ENCODE measurements at regions not wholly inside any gene's neighbourhood (a gene's known extent, or its start where the extent isn't known, plus 50 kb on each side); places are given as distances from the start of the nearest gene placed in this dataset.

DNA sequence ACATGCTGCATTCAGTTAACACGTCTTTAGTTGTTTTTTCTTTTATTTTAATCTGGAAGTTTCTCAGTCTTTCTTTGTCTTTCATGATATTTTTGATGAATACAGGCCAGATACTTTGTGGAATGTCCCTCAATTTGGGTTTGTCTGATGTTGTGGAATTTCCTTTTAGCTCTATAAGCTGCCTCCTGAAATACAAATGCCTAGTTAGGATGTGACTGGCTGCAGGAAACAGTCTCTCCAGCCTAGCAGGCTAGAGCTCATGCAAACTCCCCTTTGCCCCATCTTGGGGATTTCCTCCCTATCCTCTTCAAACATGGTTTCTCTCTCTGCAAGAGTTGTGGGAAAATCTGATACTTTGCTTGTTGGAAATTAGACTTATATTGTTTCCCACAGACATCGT lies 89.3 kb upstream of the JAG1 start:
- no peak overlapping the region for H3K27ac ChIP-seq (replicated peaks in 1 of 4)
- WGBS: 71% methylated on average over 2 of the region's 2 CpGs
- DNase-seq (ENCODE audit: extremely low spot score): no peak
- intact Hi-C loops (cut with DNase I): no loop called here
- no peaks in the 10 kb centered on the region for H3K9me3 ChIP-seq
- no peaks in the 10 kb centered on the region for H3K27me3 ChIP-seq
- H3K36me3 ChIP-seq: no peaks in the 10 kb centered on the region
- TF ChIP-seq, protein P1, sequence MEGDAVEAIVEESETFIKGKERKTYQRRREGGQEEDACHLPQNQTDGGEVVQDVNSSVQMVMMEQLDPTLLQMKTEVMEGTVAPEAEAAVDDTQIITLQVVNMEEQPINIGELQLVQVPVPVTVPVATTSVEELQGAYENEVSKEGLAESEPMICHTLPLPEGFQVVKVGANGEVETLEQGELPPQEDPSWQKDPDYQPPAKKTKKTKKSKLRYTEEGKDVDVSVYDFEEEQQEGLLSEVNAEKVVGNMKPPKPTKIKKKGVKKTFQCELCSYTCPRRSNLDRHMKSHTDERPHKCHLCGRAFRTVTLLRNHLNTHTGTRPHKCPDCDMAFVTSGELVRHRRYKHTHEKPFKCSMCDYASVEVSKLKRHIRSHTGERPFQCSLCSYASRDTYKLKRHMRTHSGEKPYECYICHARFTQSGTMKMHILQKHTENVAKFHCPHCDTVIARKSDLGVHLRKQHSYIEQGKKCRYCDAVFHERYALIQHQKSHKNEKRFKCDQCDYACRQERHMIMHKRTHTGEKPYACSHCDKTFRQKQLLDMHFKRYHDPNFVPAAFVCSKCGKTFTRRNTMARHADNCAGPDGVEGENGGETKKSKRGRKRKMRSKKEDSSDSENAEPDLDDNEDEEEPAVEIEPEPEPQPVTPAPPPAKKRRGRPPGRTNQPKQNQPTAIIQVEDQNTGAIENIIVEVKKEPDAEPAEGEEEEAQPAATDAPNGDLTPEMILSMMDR (IDR thresholded peaks at IDR 0.05): no peak
- TF ChIP-seq POLR2A (IDR thresholded peaks at IDR 0.05; ENCODE audit: low read depth) (no peak), EP300 (IDR thresholded peaks at IDR 0.05) (no peak), POLR2AphosphoS5 (IDR thresholded peaks at IDR 0.05) (no peak)
- H3K4me1 ChIP-seq: no peaks in the 10 kb centered on the region
- no peak overlapping the region for H3K4me3 ChIP-seq

DNA sequence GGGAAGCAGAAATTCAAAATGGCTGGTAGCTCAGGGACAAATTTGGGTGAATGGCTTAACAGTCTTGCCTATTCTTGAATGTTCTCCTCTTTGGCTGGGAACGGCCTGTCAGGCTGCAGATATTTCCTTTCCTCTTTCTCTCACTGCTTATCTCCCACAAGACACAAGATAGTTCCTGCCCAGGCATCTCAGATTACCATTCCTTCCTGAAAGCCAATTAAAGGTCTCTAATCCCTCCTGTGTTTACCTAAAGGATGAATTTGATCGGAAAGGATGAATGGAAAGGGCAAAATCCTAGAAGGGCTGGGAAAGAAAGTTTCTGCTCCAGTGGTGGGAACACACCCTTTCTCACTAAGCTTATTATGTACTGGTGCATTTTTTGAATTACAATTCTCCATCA lies 95.9 kb upstream of the JAG1 start:
- H3K27me3 ChIP-seq: no peaks in the 10 kb centered on the region
- H3K36me3 ChIP-seq: no peaks in the 10 kb centered on the region
- no peak overlapping the region for H3K27ac ChIP-seq (replicated peaks in 1 of 4)
- no peak for DNase-seq (ENCODE audit: extremely low spot score)
- H3K4me1 ChIP-seq: no peaks in the 10 kb centered on the region
- 37% methylated on average over 2 of the region's 2 CpGs for WGBS
- TF ChIP-seq, protein P1 (IDR thresholded peaks at IDR 0.05): no peak
- TF ChIP-seq POLR2A (IDR thresholded peaks at IDR 0.05; ENCODE audit: low read depth) (no peak), POLR2AphosphoS5 (IDR thresholded peaks at IDR 0.05) (no peak), EP300 (IDR thresholded peaks at IDR 0.05) (no peak)
- no peaks in the 10 kb centered on the region for H3K9me3 ChIP-seq
- no peak overlapping the region for H3K4me3 ChIP-seq
- intact Hi-C loops (cut with DNase I): no loop called here

DNA sequence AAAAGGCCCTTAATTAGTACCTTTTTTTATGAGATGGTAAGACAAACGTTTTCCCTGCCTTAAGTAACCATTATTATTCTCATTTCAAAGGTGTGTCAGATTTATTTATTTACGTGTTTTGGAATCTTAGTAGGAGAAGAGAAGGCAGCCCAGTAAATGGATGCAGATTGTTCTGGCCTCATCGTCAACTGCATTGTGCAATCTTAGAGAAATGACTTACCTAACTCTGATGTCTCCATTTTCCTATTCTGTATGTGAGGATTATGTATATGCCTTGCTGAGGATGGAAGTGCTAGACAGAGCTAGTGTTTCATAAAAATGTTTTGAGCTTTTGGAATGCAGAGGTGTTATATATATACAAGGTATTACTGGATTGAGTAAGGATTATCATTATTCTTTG lies 97.0 kb upstream of the JAG1 start:
- H3K4me3 ChIP-seq: no peak overlapping the region
- no peak for DNase-seq (ENCODE audit: extremely low spot score)
- no peaks in the 10 kb centered on the region for H3K27me3 ChIP-seq
- intact Hi-C loops (cut with DNase I): no loop called here
- H3K27ac ChIP-seq (replicated peaks in 1 of 4): no peak overlapping the region
- no peaks in the 10 kb centered on the region for H3K9me3 ChIP-seq
- TF ChIP-seq POLR2A (IDR thresholded peaks at IDR 0.05; ENCODE audit: low read depth) (no peak), EP300 (IDR thresholded peaks at IDR 0.05) (no peak), POLR2AphosphoS5 (IDR thresholded peaks at IDR 0.05) (no peak)
- TF ChIP-seq, protein P1 (IDR thresholded peaks at IDR 0.05): no peak
- no peaks in the 10 kb centered on the region for H3K4me1 ChIP-seq
- WGBS: 91% methylated on average over 3 of the region's 3 CpGs
- H3K36me3 ChIP-seq: no peaks in the 10 kb centered on the region

DNA sequence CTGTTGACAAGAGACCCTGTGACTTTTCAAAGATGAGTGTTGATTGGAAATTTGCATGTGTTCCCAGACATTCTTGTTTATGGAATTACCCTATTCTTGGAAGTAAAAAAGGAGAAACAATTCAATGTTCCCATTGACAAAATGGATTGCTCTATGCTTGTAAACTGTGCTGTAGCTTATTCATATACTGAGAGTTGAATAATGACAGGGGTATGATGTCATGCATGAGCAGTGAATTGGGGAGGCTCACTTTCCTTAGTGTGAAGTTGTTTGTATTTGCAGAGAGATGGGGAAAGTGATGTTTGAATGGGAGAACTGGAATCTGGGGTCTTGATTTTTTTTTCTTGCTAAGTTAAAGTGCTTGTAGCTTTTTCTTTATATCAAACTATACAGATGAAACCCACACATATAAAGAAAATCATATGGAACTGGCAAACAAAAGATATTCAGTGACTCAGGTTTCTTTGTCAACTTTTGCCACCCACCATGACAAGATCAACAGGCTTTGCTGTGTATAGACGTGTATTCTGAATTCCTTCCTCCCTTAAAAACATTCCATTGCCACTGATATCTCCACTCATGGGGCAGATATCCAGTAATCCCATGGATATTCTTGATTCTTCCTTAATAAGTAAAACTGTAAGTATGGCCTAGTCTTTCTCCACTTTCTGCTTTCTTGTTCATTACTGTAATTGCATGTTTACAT lies 97.8 kb upstream of the JAG1 start:
- TF ChIP-seq, protein P1 (IDR thresholded peaks at IDR 0.05): no peak
- no peak for TF ChIP-seq POLR2A (IDR thresholded peaks at IDR 0.05; ENCODE audit: low read depth)
- no peak for TF ChIP-seq POLR2AphosphoS5 (IDR thresholded peaks at IDR 0.05)
- no peak for TF ChIP-seq EP300 (IDR thresholded peaks at IDR 0.05)
- Histone ChIP-seq H3K36me3 (no peaks in the 10 kb centered on the region), H3K9me3 (no peaks in the 10 kb centered on the region), H3K4me3 (no peak overlapping the region), H3K27ac (replicated peaks in 1 of 4) (no peak overlapping the region), H3K4me1 (no peaks in the 10 kb centered on the region), H3K27me3 (no peaks in the 10 kb centered on the region)
- intact Hi-C loops (cut with DNase I): no loop called here
- peak; percentile 17 for DNase-seq (ENCODE audit: extremely low spot score)
- WGBS: 70% methylated on average over 1 of the region's 1 CpG
